ENCODE measurements at regions not wholly inside any gene's neighbourhood (a gene's known extent, or its start where the extent isn't known, plus 50 kb on each side); places are given as distances from the start of the nearest gene placed in this dataset.

- no peak for TF ChIP-seq TAF1 (IDR thresholded peaks at IDR 0.05; ENCODE audit: low read depth)
- no peak for TF ChIP-seq REST (IDR thresholded peaks at IDR 0.05; ENCODE audit: low read depth)
- TF ChIP-seq CEBPB (IDR thresholded peaks at IDR 0.05) = no peak
Observed at GRCh38 chr1:22321917-22322316, 129.7 kb upstream of the ZBTB40 start.

All from Ishikawa (cell line).